Nephron progenitor cell (in vitro differentiated cells): ENCODE measurements at regions not wholly inside any gene's neighbourhood (a gene's known extent, or its start where the extent isn't known, plus 50 kb on each side); places are given as distances from the start of the nearest gene placed in this dataset.
A peak's percentile ranks its signal among the peaks of the same experiment; 100 is the strongest.

Experiments used
- DNase-seq: peaks from one replicate; pipeline ENCODE4 v3.0.0; 2021
- H3K27ac Mint-ChIP-seq: 2 replicates; pipeline ENCODE4 v1.8.0; 2021; ENCODE audit warnings: mild to moderate bottlenecking, moderate library complexity, mixed read lengths
- H3K27me3 Mint-ChIP-seq: 2 replicates; pipeline ENCODE4 v1.8.0; 2021; ENCODE audit warnings: mild to moderate bottlenecking, low read depth, mixed read lengths; ENCODE audit not compliant: poor library complexity
- H3K36me3 Mint-ChIP-seq: 2 replicates; pipeline ENCODE4 v1.8.0; 2021; ENCODE audit warnings: low read depth, mixed read lengths
- H3K4me1 Mint-ChIP-seq: 2 replicates; pipeline ENCODE4 v1.8.0; 2021; ENCODE audit warnings: mixed read lengths
- H3K4me3 Mint-ChIP-seq: 2 replicates; pipeline ENCODE4 v1.8.0; 2021; ENCODE audit warnings: mild to moderate bottlenecking, moderate library complexity, mixed read lengths
- H3K9me3 Mint-ChIP-seq: 2 replicates; pipeline ENCODE4 v1.8.0; 2021; ENCODE audit warnings: mild to moderate bottlenecking, moderate library complexity, mixed read lengths
- TF ChIP-seq, protein P1 (sequence below): fragments of 200-600 bp; sonication (generic); IDR thresholded peaks from 2 replicates; pipeline ENCODE4 v1.5.0; 2021; ENCODE audit warnings: antibody characterized with exemption

DNA sequence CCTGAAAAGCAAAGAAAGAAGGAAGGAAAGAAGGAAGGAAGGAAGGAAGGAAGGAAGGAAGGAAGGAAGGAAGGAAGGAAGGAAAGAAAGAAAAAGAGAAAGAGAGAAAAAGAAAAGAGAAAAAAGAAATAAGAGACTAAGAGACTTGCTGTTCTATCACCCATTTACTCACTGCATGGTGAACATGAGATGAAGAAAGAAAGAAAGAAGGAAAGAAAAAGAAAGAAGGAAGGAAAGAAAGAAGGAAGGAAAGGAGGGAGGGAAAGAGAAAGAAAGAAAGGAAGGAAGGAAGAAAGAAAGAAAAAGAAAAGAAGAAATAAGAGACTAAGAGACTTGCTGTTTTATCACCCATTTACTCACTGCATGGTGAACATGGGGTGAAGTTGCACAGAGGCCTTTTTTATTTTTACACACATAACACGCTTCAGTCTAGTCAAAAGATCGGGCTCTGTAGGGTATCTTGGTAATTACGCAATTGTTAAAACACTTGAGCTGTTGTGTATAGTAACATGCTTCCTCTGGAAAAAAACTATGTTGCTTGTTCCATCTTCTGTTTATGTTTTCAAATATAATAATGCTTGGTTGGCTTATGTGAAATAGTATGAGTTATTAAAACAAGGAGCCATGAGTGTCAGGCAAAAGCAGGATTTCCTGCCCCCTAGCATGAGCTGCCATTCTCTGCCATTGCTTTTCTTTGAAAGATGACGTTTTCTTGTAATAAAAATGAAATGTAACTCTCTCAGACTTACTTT is 119.3 kb upstream of the ZNF608 start:
- Mint-ChIP-seq H3K36me3 (peaks cover 4% of the 10 kb centered on the region), H3K27me3 (no peaks in the 10 kb centered on the region), H3K4me3 (no peak overlapping the region), H3K9me3 (peaks cover 14% of the 10 kb centered on the region), H3K4me1 (peaks cover 45% of the 10 kb centered on the region), H3K27ac (no peak overlapping the region)
- DNase-seq = no peak
- TF ChIP-seq, protein P1, sequence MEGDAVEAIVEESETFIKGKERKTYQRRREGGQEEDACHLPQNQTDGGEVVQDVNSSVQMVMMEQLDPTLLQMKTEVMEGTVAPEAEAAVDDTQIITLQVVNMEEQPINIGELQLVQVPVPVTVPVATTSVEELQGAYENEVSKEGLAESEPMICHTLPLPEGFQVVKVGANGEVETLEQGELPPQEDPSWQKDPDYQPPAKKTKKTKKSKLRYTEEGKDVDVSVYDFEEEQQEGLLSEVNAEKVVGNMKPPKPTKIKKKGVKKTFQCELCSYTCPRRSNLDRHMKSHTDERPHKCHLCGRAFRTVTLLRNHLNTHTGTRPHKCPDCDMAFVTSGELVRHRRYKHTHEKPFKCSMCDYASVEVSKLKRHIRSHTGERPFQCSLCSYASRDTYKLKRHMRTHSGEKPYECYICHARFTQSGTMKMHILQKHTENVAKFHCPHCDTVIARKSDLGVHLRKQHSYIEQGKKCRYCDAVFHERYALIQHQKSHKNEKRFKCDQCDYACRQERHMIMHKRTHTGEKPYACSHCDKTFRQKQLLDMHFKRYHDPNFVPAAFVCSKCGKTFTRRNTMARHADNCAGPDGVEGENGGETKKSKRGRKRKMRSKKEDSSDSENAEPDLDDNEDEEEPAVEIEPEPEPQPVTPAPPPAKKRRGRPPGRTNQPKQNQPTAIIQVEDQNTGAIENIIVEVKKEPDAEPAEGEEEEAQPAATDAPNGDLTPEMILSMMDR = no peak

- Mint-ChIP-seq H3K4me3 (no peak overlapping the region), H3K4me1 (peaks cover 51% of the 10 kb centered on the region), H3K9me3 (peaks cover 14% of the 10 kb centered on the region), H3K27me3 (no peaks in the 10 kb centered on the region), H3K27ac (peak overlapping the region; percentile 63), H3K36me3 (peaks cover 4% of the 10 kb centered on the region)
- TF ChIP-seq, protein P1 = no peak
- no peak for DNase-seq
Observed at GRCh38 chr5:124866355-124867136, 120.1 kb upstream of the ZNF608 start.

DNA sequence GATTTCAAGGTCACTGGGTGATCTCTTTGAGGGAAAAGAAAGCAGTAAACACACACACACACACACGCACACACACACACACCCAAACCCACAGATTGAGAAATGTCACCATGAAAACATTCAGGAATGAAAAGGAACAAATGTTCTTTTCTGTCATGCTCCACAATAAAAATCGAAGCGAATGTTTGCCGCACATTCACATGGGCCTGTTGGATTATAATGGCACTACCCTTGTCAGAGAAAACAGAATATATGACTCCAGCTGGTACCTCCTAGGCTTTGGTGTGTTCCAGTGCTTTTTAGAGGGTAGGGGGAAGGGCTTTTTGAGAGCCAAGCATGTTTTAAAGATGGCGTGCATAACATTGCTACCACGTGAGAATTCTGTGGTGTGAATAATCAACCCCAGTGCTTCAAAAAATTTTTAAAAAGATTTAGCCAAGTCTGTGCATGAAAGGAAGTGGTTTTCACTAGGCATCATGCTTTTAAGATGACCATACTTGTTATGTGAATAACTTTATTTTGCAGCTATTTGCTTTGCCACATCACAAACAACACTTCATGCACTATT is 120.8 kb upstream of the ZNF608 start:
- Mint-ChIP-seq H3K27me3 (no peaks in the 10 kb centered on the region), H3K36me3 (peaks cover 4% of the 10 kb centered on the region), H3K4me3 (no peak overlapping the region), H3K4me1 (peaks cover 56% of the 10 kb centered on the region), H3K9me3 (peaks cover 13% of the 10 kb centered on the region), H3K27ac (peak overlapping the region; percentile 63)
- no peak for DNase-seq
- TF ChIP-seq, protein P1 = no peak

GRCh38 chr5:124868676-124869075 is 122.2 kb upstream of the ZNF608 start:
- H3K36me3 Mint-ChIP-seq = peaks cover 4% of the 10 kb centered on the region
- no peak for DNase-seq
- TF ChIP-seq, protein P1 = no peak
- peaks cover 4% of the 10 kb centered on the region for H3K9me3 Mint-ChIP-seq
- H3K27ac Mint-ChIP-seq = no peak overlapping the region
- peaks cover 64% of the 10 kb centered on the region for H3K4me1 Mint-ChIP-seq
- no peak overlapping the region for H3K4me3 Mint-ChIP-seq
- H3K27me3 Mint-ChIP-seq = no peaks in the 10 kb centered on the region

GRCh38 chr5:124869426-124870033 is 123.1 kb upstream of the ZNF608 start:
- TF ChIP-seq, protein P1 = no peak
- Mint-ChIP-seq H3K9me3 (no peaks in the 10 kb centered on the region), H3K36me3 (no peaks in the 10 kb centered on the region), H3K4me3 (no peak overlapping the region), H3K4me1 (peaks cover 64% of the 10 kb centered on the region), H3K27ac (no peak overlapping the region), H3K27me3 (no peaks in the 10 kb centered on the region)
- no peak for DNase-seq
